Activated CD8-positive, alpha-beta T cell treated with anti-CD3 and anti-CD28 coated beads, Interleukin-2, amount 10 ng/mL, durations not matched to agents 7 days and 5 days (primary cell): ENCODE measurements at regions not wholly inside any gene's neighbourhood (a gene's known extent, or its start where the extent isn't known, plus 50 kb on each side); places are given as distances from the start of the nearest gene placed in this dataset.
"Not testable (repeated sequence)": the region's sequence is repeated elsewhere in the genome, so short reads cannot be mapped to it uniquely, and the experiment has no call there.

ENCODE experiments used
- ATAC-seq: fragments of 150-1000 bp; cut with Tn5 transposase; one replicate; pipeline ENCODE4 v1.10.0; 2021; ENCODE audit warnings: moderate library complexity
- CTCF ChIA-PET: fragments of 350-600 bp; sonication (Branson Sonifier 250); formaldehyde crosslinking; loops from one replicate; lab custom pipeline; 2021; ENCODE audit warnings: antibody characterized with exemption; lab: Charles Lee
- POLR2A ChIA-PET: fragments of 350-600 bp; sonication (Branson Sonifier 250); formaldehyde crosslinking; loops from one replicate; lab custom pipeline; 2021; ENCODE audit warnings: antibody characterized with exemption; lab: Charles Lee
- DNase-seq: peaks from one replicate; pipeline ENCODE4 v3.0.0-alpha.2; 2020
- H3K27ac Mint-ChIP-seq: one replicate; pipeline ENCODE4 v1.8.0; 2021; ENCODE audit warnings: mild to moderate bottlenecking, mixed read lengths
- H3K27me3 Mint-ChIP-seq: one replicate; pipeline ENCODE4 v1.8.0; 2021; ENCODE audit warnings: low read depth, mixed read lengths
- H3K36me3 Mint-ChIP-seq: one replicate; pipeline ENCODE4 v1.8.0; 2021; ENCODE audit warnings: low read depth, mixed read lengths
- H3K4me1 Mint-ChIP-seq: one replicate; pipeline ENCODE4 v1.8.0; 2021; ENCODE audit warnings: low read depth, mixed read lengths
- H3K4me3 Mint-ChIP-seq: one replicate; pipeline ENCODE4 v1.8.0; 2021; ENCODE audit warnings: mild to moderate bottlenecking, mixed read lengths
- H3K9me3 Mint-ChIP-seq: one replicate; pipeline ENCODE4 v1.8.0; 2022; ENCODE audit warnings: mixed read lengths; ENCODE audit not compliant: insufficient read depth

DNA sequence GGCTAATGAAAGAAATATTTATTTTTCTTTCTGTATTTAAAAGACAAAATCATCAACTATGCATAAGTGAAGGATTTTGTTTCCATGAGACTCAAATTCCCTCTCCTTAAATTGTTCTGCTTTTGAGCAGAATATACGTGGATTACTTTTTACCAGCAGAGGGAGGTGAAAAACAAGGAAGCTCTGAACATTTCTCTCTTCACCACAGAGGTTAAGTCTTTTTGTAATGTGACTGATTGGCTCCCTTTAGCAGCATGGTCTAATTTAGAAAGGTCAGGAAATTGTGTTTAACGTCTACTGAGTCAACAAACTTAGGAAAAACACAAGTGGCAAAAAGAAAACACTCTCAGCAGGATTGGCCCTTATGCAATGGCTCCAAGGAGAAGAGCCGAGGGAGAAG is 55.1 kb upstream of the F9 start:
- no peaks in the 10 kb centered on the region for H3K27me3 Mint-ChIP-seq
- H3K4me3 Mint-ChIP-seq, result no peak overlapping the region
- CTCF ChIA-PET, result no interaction called here
- no peak for ATAC-seq
- no peak overlapping the region for H3K27ac Mint-ChIP-seq
- POLR2A ChIA-PET, result no interaction called here
- DNase-seq, result no peak
- no peaks in the 10 kb centered on the region for H3K36me3 Mint-ChIP-seq
- no peaks in the 10 kb centered on the region for H3K9me3 Mint-ChIP-seq
- H3K4me1 Mint-ChIP-seq, result no peaks in the 10 kb centered on the region

- H3K27me3 Mint-ChIP-seq, ATAC-seq, CTCF ChIA-PET, H3K4me1 Mint-ChIP-seq, H3K36me3 Mint-ChIP-seq, H3K27ac Mint-ChIP-seq, POLR2A ChIA-PET, H3K9me3 Mint-ChIP-seq, H3K4me3 Mint-ChIP-seq, DNase-seq: not testable (repeated sequence)
Measured at GRCh38 chrX:139461945-139462344, 68.6 kb upstream of the F9 start.

GRCh38 chrX:139454743-139455142 is 75.8 kb upstream of the F9 start:
- H3K9me3 Mint-ChIP-seq, result no peaks in the 10 kb centered on the region
- H3K27ac Mint-ChIP-seq, result no peak overlapping the region
- no peaks in the 10 kb centered on the region for H3K36me3 Mint-ChIP-seq
- ATAC-seq (no peak), DNase-seq (no peak)
- no peak overlapping the region for H3K4me3 Mint-ChIP-seq
- no peaks in the 10 kb centered on the region for H3K27me3 Mint-ChIP-seq
- ChIA-PET CTCF (no interaction called here), POLR2A (no interaction called here)
- no peaks in the 10 kb centered on the region for H3K4me1 Mint-ChIP-seq

GRCh38 chrX:139448996-139449395 is 81.5 kb upstream of the F9 start:
- no peaks in the 10 kb centered on the region for H3K9me3 Mint-ChIP-seq
- DNase-seq, result no peak
- CTCF ChIA-PET, result no interaction called here

GRCh38 chrX:139446832-139447231 is 83.7 kb upstream of the F9 start:
- Mint-ChIP-seq H3K27ac (no peak overlapping the region), H3K4me1 (no peaks in the 10 kb centered on the region), H3K9me3 (no peaks in the 10 kb centered on the region), H3K36me3 (no peaks in the 10 kb centered on the region), H3K4me3 (no peak overlapping the region), H3K27me3 (no peaks in the 10 kb centered on the region)
- no peak for DNase-seq
- ATAC-seq, result no peak
- CTCF ChIA-PET, result no interaction called here
- POLR2A ChIA-PET, result no interaction called here

More at GRCh38 chrX:139448996-139449395, 81.5 kb upstream of the F9 start:
- Mint-ChIP-seq H3K27ac (no peak overlapping the region), H3K4me1 (no peaks in the 10 kb centered on the region), H3K36me3 (no peaks in the 10 kb centered on the region), H3K4me3 (no peak overlapping the region), H3K27me3 (no peaks in the 10 kb centered on the region)
- no peak for ATAC-seq
- POLR2A ChIA-PET, result no interaction called here

GRCh38 chrX:139429913-139430312 is 100.6 kb upstream of the F9 start:
- H3K27ac Mint-ChIP-seq, result no peak overlapping the region
- no peak for ATAC-seq
- no peak for DNase-seq
- H3K4me1 Mint-ChIP-seq, result no peaks in the 10 kb centered on the region
- H3K27me3 Mint-ChIP-seq, result no peaks in the 10 kb centered on the region
- no peak overlapping the region for H3K4me3 Mint-ChIP-seq
- no peaks in the 10 kb centered on the region for H3K9me3 Mint-ChIP-seq
- POLR2A ChIA-PET, result no interaction called here
- CTCF ChIA-PET, result no interaction called here
- no peaks in the 10 kb centered on the region for H3K36me3 Mint-ChIP-seq

- no peaks in the 10 kb centered on the region for H3K4me1 Mint-ChIP-seq
- H3K9me3 Mint-ChIP-seq, result no peaks in the 10 kb centered on the region
- no peak overlapping the region for H3K27ac Mint-ChIP-seq
- POLR2A ChIA-PET, result no interaction called here
- ATAC-seq, result no peak
- CTCF ChIA-PET, result no interaction called here
- no peak overlapping the region for H3K4me3 Mint-ChIP-seq
- no peaks in the 10 kb centered on the region for H3K36me3 Mint-ChIP-seq
- H3K27me3 Mint-ChIP-seq, result no peaks in the 10 kb centered on the region
- no peak for DNase-seq
Measured at GRCh38 chrX:139423186-139423585, 107.4 kb upstream of the F9 start.

DNA sequence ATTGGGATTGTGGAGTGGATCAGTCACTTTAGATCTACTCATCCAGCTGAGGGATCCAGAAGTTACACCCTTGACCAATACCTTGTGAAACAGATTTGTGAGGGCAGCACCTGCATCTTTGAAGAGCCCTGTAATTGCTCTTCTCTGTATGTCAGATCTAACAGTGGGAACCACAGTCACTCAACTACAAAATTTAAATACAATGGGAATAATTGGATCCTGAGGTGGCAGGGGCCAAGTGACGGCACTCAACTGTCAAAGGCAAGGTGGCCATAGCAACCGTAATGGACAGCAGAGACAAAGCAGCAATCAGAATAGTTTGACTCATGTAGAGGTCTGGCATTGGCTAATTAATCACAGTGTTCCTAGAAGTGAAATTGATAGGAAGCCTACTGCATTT is 132.3 kb upstream of the F9 start:
- CTCF ChIA-PET, H3K27ac Mint-ChIP-seq, H3K9me3 Mint-ChIP-seq, H3K27me3 Mint-ChIP-seq, H3K36me3 Mint-ChIP-seq, DNase-seq, POLR2A ChIA-PET, H3K4me3 Mint-ChIP-seq, ATAC-seq, H3K4me1 Mint-ChIP-seq: not testable (repeated sequence)

DNA sequence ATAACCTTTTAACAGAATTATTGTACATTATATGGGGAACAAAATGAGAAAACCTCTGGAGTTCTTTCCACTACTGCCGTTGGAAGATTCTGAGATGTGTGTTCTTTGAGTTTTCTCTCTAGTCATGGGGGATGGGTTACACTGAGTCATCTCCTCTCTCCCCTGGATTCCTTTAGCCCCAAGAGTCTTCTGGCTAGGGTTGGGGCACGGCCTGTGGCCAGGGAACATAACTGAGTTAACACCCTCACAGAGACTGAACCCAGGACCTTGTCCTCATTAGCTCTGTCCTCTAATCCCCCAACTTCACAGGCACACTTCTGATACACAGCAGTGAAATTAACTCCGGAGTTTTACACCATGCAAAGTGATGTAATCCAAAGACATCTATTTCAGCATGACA is 142.3 kb upstream of the F9 start:
- no peak for ATAC-seq
- POLR2A ChIA-PET, result no interaction called here

GRCh38 chrX:139382529-139382928 is 148.0 kb upstream of the F9 start:
- POLR2A ChIA-PET, result no interaction called here
- no peak for DNase-seq
- no peak for ATAC-seq
- Mint-ChIP-seq H3K9me3 (no peaks in the 10 kb centered on the region), H3K27me3 (no peaks in the 10 kb centered on the region), H3K27ac (no peak overlapping the region), H3K4me3 (no peak overlapping the region), H3K4me1 (no peaks in the 10 kb centered on the region), H3K36me3 (no peaks in the 10 kb centered on the region)
- CTCF ChIA-PET, result no interaction called here

More for the DNA sequence above, 142.3 kb upstream of the F9 start:
- no peak for DNase-seq
- Mint-ChIP-seq H3K36me3 (no peaks in the 10 kb centered on the region), H3K27me3 (no peaks in the 10 kb centered on the region), H3K4me3 (no peak overlapping the region), H3K9me3 (no peaks in the 10 kb centered on the region), H3K4me1 (no peaks in the 10 kb centered on the region), H3K27ac (no peak overlapping the region)
- CTCF ChIA-PET, result no interaction called here

DNA sequence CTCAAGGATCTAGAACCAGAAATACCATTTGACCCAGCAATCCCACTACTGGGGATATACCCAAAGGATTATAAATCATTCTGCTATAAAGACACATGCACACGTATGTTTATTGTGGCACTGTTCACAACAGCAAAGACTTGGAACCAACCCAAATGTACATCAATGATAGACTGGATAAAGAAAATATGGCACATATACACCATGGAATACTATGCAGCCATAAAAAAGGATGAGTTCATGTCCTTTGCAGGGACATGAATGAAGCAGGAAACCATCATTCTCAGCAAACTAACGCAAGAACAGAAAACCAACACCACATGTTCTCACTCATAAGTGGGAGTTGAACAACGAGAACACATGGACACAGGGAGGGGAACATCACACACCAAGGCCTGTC is 154.0 kb upstream of the F9 start:
- ATAC-seq, DNase-seq, H3K4me1 Mint-ChIP-seq, H3K27me3 Mint-ChIP-seq, POLR2A ChIA-PET, CTCF ChIA-PET, H3K27ac Mint-ChIP-seq, H3K36me3 Mint-ChIP-seq, H3K9me3 Mint-ChIP-seq, H3K4me3 Mint-ChIP-seq: not testable (repeated sequence)

- ChIA-PET CTCF (no interaction called here), POLR2A (no interaction called here)
- ATAC-seq (no peak), DNase-seq (no peak)
- H3K27me3 Mint-ChIP-seq, result no peaks in the 10 kb centered on the region
- H3K27ac Mint-ChIP-seq, result no peak overlapping the region
- no peaks in the 10 kb centered on the region for H3K36me3 Mint-ChIP-seq
- no peaks in the 10 kb centered on the region for H3K9me3 Mint-ChIP-seq
- no peaks in the 10 kb centered on the region for H3K4me1 Mint-ChIP-seq
- H3K4me3 Mint-ChIP-seq, result no peak overlapping the region
Measured at GRCh38 chrX:139360356-139360755, 170.2 kb upstream of the F9 start.

- H3K9me3 Mint-ChIP-seq, H3K27ac Mint-ChIP-seq, POLR2A ChIA-PET, CTCF ChIA-PET, H3K27me3 Mint-ChIP-seq, ATAC-seq, H3K36me3 Mint-ChIP-seq, DNase-seq, H3K4me1 Mint-ChIP-seq, H3K4me3 Mint-ChIP-seq: not testable (repeated sequence)
Measured at GRCh38 chrX:139342594-139342991, 187.9 kb upstream of the F9 start.
